GM23338 (cell line): ENCODE measurements at regions not wholly inside any gene's neighbourhood (a gene's known extent, or its start where the extent isn't known, plus 50 kb on each side); places are given as distances from the start of the nearest gene placed in this dataset.

Experiments used
- EZH2 ChIP-seq: fragments of 200-600 bp; sonication (generic); IDR thresholded peaks from one replicate; pipeline ENCODE4 v1.8.0; 2017; ENCODE audit warnings: antibody characterized with exemption, mild to moderate bottlenecking, low read depth; ENCODE audit not compliant: unreplicated experiment
- EZH2phosphoT487 ChIP-seq: fragments of 200-600 bp; sonication (generic); IDR thresholded peaks from one replicate; pipeline ENCODE4 v1.8.1; 2018; ENCODE audit warnings: antibody characterized with exemption; ENCODE audit not compliant: unreplicated experiment
- NANOG ChIP-seq: IDR thresholded peaks from 2 replicates; pipeline ENCODE4 v1.6.1; 2016; ENCODE audit warnings: antibody characterized with exemption, borderline replicate concordance
- STAT1 ChIP-seq: IDR thresholded peaks from one replicate; pipeline ENCODE4 v1.6.1; 2016; ENCODE audit warnings: antibody characterized with exemption; ENCODE audit not compliant: unreplicated experiment
- ZNF114 ChIP-seq: fragments of 250-450 bp; sonication (Bioruptor Pico); IDR thresholded peaks from 2 replicates; pipeline ENCODE4 v1.5.0; 2020; ENCODE audit warnings: mild to moderate bottlenecking, moderate library complexity
- ZNF331 ChIP-seq: fragments of 250-450 bp; sonication (Bioruptor Pico); IDR thresholded peaks from 2 replicates; pipeline ENCODE4 v1.5.0; 2020; ENCODE audit warnings: low read depth, mild to moderate bottlenecking, moderate library complexity
- TF ChIP-seq, protein P1 (sequence below): fragments of 250-450 bp; sonication (Bioruptor Pico); IDR thresholded peaks from 2 replicates; pipeline ENCODE4 v1.5.0; 2020; ENCODE audit warnings: mild to moderate bottlenecking, moderate library complexity
- TF ChIP-seq, protein P2 (sequence below): IDR thresholded peaks from one replicate; pipeline ENCODE4 v1.6.1; 2018; ENCODE audit warnings: antibody characterized with exemption; ENCODE audit not compliant: unreplicated experiment
- TF ChIP-seq, protein P3 (sequence below), 2 experiments: fragments of 200-600 bp in 1 of 2; sonication (generic) in 1 of 2; conservative IDR thresholded peaks; 2 replicates each; pipeline versions ENCODE4 v1.5.1 to v1.6.1; 2016 to 2017; ENCODE audit warnings: antibody characterized with exemption in 2 of 2, low read depth in 2 of 2, mild to moderate bottlenecking in 2 of 2, moderate library complexity in 1 of 2

DNA sequence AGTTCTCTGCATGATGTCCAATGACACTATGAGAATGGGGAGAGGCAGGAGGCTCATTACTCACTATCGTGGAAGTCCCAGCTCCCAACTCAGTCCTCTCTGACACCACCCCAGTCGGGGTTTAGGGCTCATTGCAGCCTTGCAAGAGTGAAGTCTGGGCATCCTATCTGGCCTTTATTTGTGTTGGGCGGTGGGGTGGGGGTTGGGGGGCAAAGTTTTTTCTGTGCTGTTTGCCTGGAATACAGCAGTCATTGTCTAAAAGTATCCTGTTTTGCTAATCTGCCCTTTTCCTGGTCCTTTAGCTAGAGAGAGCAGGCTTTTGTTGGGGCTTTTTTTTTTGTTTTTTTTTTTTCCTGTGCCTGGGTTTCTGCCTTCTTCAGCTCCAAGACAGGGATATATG lies 174.2 kb downstream of the MYLK4 start (continued):
- TF ChIP-seq, protein P1, sequence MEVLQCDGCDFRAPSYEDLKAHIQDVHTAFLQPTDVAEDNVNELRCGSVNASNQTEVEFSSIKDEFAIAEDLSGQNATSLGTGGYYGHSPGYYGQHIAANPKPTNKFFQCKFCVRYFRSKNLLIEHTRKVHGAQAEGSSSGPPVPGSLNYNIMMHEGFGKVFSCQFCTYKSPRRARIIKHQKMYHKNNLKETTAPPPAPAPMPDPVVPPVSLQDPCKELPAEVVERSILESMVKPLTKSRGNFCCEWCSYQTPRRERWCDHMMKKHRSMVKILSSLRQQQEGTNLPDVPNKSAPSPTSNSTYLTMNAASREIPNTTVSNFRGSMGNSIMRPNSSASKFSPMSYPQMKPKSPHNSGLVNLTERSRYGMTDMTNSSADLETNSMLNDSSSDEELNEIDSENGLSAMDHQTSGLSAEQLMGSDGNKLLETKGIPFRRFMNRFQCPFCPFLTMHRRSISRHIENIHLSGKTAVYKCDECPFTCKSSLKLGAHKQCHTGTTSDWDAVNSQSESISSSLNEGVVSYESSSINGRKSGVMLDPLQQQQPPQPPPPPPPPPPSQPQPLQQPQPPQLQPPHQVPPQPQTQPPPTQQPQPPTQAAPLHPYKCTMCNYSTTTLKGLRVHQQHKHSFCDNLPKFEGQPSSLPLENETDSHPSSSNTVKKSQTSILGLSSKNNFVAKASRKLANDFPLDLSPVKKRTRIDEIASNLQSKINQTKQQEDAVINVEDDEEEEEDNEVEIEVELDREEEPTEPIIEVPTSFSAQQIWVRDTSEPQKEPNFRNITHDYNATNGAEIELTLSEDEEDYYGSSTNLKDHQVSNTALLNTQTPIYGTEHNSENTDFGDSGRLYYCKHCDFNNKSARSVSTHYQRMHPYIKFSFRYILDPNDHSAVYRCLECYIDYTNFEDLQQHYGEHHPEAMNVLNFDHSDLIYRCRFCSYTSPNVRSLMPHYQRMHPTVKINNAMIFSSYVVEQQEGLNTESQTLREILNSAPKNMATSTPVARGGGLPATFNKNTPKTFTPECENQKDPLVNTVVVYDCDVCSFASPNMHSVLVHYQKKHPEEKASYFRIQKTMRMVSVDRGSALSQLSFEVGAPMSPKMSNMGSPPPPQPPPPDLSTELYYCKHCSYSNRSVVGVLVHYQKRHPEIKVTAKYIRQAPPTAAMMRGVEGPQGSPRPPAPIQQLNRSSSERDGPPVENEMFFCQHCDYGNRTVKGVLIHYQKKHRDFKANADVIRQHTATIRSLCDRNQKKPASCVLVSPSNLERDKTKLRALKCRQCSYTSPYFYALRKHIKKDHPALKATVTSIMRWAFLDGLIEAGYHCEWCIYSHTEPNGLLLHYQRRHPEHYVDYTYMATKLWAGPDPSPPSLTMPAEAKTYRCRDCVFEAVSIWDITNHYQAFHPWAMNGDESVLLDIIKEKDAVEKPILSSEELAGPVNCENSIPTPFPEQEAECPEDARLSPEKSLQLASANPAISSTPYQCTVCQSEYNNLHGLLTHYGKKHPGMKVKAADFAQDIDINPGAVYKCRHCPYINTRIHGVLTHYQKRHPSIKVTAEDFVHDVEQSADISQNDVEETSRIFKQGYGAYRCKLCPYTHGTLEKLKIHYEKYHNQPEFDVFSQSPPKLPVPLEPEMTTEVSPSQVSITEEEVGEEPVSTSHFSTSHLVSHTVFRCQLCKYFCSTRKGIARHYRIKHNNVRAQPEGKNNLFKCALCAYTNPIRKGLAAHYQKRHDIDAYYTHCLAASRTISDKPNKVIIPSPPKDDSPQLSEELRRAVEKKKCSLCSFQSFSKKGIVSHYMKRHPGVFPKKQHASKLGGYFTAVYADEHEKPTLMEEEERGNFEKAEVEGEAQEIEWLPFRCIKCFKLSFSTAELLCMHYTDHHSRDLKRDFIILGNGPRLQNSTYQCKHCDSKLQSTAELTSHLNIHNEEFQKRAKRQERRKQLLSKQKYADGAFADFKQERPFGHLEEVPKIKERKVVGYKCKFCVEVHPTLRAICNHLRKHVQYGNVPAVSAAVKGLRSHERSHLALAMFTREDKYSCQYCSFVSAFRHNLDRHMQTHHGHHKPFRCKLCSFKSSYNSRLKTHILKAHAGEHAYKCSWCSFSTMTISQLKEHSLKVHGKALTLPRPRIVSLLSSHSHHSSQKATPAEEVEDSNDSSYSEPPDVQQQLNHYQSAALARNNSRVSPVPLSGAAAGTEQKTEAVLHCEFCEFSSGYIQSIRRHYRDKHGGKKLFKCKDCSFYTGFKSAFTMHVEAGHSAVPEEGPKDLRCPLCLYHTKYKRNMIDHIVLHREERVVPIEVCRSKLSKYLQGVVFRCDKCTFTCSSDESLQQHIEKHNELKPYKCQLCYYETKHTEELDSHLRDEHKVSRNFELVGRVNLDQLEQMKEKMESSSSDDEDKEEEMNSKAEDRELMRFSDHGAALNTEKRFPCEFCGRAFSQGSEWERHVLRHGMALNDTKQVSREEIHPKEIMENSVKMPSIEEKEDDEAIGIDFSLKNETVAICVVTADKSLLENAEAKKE (CRISPR knock-in tag) = no peak
- TF ChIP-seq STAT1 (no peak), EZH2phosphoT487 (no peak), ZNF114 (no peak), EZH2 (no peak), NANOG (no peak), ZNF331 (no peak)
- TF ChIP-seq, protein P2, sequence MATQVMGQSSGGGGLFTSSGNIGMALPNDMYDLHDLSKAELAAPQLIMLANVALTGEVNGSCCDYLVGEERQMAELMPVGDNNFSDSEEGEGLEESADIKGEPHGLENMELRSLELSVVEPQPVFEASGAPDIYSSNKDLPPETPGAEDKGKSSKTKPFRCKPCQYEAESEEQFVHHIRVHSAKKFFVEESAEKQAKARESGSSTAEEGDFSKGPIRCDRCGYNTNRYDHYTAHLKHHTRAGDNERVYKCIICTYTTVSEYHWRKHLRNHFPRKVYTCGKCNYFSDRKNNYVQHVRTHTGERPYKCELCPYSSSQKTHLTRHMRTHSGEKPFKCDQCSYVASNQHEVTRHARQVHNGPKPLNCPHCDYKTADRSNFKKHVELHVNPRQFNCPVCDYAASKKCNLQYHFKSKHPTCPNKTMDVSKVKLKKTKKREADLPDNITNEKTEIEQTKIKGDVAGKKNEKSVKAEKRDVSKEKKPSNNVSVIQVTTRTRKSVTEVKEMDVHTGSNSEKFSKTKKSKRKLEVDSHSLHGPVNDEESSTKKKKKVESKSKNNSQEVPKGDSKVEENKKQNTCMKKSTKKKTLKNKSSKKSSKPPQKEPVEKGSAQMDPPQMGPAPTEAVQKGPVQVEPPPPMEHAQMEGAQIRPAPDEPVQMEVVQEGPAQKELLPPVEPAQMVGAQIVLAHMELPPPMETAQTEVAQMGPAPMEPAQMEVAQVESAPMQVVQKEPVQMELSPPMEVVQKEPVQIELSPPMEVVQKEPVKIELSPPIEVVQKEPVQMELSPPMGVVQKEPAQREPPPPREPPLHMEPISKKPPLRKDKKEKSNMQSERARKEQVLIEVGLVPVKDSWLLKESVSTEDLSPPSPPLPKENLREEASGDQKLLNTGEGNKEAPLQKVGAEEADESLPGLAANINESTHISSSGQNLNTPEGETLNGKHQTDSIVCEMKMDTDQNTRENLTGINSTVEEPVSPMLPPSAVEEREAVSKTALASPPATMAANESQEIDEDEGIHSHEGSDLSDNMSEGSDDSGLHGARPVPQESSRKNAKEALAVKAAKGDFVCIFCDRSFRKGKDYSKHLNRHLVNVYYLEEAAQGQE = no peak
- TF ChIP-seq, protein P3, sequence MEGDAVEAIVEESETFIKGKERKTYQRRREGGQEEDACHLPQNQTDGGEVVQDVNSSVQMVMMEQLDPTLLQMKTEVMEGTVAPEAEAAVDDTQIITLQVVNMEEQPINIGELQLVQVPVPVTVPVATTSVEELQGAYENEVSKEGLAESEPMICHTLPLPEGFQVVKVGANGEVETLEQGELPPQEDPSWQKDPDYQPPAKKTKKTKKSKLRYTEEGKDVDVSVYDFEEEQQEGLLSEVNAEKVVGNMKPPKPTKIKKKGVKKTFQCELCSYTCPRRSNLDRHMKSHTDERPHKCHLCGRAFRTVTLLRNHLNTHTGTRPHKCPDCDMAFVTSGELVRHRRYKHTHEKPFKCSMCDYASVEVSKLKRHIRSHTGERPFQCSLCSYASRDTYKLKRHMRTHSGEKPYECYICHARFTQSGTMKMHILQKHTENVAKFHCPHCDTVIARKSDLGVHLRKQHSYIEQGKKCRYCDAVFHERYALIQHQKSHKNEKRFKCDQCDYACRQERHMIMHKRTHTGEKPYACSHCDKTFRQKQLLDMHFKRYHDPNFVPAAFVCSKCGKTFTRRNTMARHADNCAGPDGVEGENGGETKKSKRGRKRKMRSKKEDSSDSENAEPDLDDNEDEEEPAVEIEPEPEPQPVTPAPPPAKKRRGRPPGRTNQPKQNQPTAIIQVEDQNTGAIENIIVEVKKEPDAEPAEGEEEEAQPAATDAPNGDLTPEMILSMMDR (conservative IDR thresholded peaks at IDR 0.05; ENCODE audit: low read depth in 2 of 2) = no peak
